ENCODE measurements at regions not wholly inside any gene's neighbourhood (a gene's known extent, or its start where the extent isn't known, plus 50 kb on each side); places are given as distances from the start of the nearest gene placed in this dataset.
"Not testable (repeated sequence)": the region's sequence is repeated elsewhere in the genome, so short reads cannot be mapped to it uniquely, and the experiment has no call there.

DNA sequence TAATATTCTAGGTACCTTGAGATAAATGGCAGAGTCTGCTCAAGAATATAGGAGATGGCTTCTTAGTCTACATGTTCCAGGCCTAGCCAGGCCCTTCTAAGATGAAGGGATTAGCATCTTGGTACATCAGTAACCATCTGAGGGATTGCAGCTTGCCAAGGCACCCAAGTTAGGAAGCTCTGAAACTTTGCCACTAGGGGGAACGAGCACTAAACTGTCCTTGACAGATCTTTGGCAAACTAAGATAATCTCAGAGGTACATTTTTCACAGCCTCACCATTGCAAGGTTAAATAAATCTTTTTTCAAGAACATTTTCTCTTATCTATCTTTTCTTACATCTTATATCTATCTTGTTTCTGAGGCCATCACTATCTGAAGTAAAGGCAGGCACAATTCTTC is 351.2 kb downstream of the RAP2B start:
- ChIA-PET CTCF (interaction anchor here (1.0 to 1.2 kb wide), 3 partner anchors 11 to 334 kb away, joined by 3 read pairs; no protein-coding TSS in a partner anchor), POLR2A (no interaction called here)
- peaks cover 2% of the 10 kb centered on the region for H3K36me3 Mint-ChIP-seq (ENCODE audit: low read depth)
- H3K27ac Mint-ChIP-seq = no peak overlapping the region
- H3K27me3 Mint-ChIP-seq = no peaks in the 10 kb centered on the region
- no peak overlapping the region for H3K4me3 Mint-ChIP-seq
- no peaks in the 10 kb centered on the region for H3K4me1 Mint-ChIP-seq
- H3K9me3 Mint-ChIP-seq = peaks cover 6% of the 10 kb centered on the region
- DNase-seq = no peak

DNA sequence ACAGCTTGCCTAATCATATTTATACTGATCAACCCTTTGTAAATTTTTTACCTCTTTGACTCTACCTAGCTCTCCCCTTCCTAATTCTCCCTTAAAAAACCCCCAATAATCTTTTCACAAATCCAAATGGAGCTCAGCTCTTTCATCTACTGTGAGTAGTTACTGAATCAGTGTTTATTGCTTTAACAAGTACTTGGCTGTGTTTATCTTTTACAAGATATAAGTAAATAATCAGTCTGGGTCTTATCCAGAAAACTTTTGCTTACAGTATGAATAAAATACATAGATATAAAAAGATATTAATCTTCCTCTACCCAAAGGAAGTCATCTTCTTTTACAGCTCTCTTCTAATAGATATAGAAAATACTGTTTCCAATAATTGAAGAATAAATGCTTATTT is 366.4 kb downstream of the RAP2B start:
- no peaks in the 10 kb centered on the region for H3K27me3 Mint-ChIP-seq
- no peaks in the 10 kb centered on the region for H3K36me3 Mint-ChIP-seq (ENCODE audit: low read depth)
- peaks cover 7% of the 10 kb centered on the region for H3K9me3 Mint-ChIP-seq
- ChIA-PET POLR2A (no interaction called here), CTCF (no interaction called here)
- no peak overlapping the region for H3K4me3 Mint-ChIP-seq
- no peaks in the 10 kb centered on the region for H3K4me1 Mint-ChIP-seq
- no peak overlapping the region for H3K27ac Mint-ChIP-seq
- DNase-seq = no peak

- ChIA-PET CTCF (interaction anchor here (0.8 kb wide), 1 partner anchor 496 kb away, joined by 3 read pairs; no protein-coding TSS in a partner anchor), POLR2A (no interaction called here)
- no peak for DNase-seq
- Mint-ChIP-seq H3K36me3 (ENCODE audit: low read depth) (no peaks in the 10 kb centered on the region), H3K4me3 (no peak overlapping the region), H3K27ac (no peak overlapping the region), H3K4me1 (no peaks in the 10 kb centered on the region), H3K9me3 (no peaks in the 10 kb centered on the region), H3K27me3 (no peaks in the 10 kb centered on the region)
Measured at GRCh38 chr3:153539263-153539662, 377.2 kb downstream of the RAP2B start.

DNA sequence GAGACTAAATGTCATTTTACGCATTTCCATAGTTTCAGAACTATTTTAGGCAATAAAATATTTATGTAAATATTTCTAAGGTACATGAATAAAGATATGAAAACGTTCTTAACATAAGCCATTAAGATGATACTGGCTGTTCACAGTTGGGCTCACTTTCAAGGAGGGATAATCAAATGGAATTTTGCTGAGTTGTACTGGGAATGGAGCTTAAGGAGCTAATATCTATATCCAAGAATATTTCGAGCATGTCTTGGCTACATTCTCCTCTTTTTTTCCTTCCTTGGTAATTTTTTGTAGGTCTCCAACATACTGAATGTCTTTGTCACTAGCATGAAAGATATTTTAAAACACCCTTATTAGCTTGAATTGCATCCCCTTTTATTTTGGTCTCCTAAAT is 383.4 kb downstream of the RAP2B start:
- no peak for DNase-seq
- no peaks in the 10 kb centered on the region for H3K36me3 Mint-ChIP-seq (ENCODE audit: low read depth)
- no peak overlapping the region for H3K4me3 Mint-ChIP-seq
- CTCF ChIA-PET = no interaction called here
- no peak overlapping the region for H3K27ac Mint-ChIP-seq
- no peaks in the 10 kb centered on the region for H3K4me1 Mint-ChIP-seq
- H3K9me3 Mint-ChIP-seq = peaks cover 2% of the 10 kb centered on the region
- no peaks in the 10 kb centered on the region for H3K27me3 Mint-ChIP-seq
- POLR2A ChIA-PET = no interaction called here

DNA sequence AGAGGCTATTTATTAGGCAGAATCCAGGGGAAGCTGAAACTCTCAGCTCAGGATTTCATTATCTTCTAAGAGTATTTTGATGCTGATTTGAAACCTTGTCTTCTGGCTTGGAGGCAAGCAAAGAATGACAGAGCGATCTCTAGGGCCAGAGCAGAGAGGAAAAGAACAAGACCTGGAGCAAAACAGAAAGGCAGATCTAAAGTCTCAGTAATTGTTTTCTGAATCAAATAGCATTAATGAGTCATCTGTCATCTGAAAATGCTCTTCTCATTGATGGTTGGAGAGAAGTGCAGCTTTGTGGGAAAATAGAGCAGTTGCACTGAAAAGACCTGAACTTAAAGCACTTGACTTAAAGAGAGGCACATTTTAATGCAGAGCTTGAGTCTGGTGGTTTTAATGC is 385.9 kb downstream of the RAP2B start:
- H3K36me3 Mint-ChIP-seq (ENCODE audit: low read depth) = no peaks in the 10 kb centered on the region
- H3K4me1 Mint-ChIP-seq = peaks cover 2% of the 10 kb centered on the region
- DNase-seq = no peak
- ChIA-PET CTCF (no interaction called here), POLR2A (no interaction called here)
- H3K27me3 Mint-ChIP-seq = no peaks in the 10 kb centered on the region
- H3K4me3 Mint-ChIP-seq = no peak overlapping the region
- no peak overlapping the region for H3K27ac Mint-ChIP-seq
- H3K9me3 Mint-ChIP-seq = peaks cover 2% of the 10 kb centered on the region

- H3K4me3 Mint-ChIP-seq; CTCF ChIA-PET; H3K36me3 Mint-ChIP-seq (ENCODE audit: low read depth); H3K9me3 Mint-ChIP-seq; H3K27me3 Mint-ChIP-seq; H3K4me1 Mint-ChIP-seq; H3K27ac Mint-ChIP-seq; DNase-seq; POLR2A ChIA-PET: not testable (repeated sequence)
Measured at GRCh38 chr3:153549686-153550085, 387.7 kb downstream of the RAP2B start.

DNA sequence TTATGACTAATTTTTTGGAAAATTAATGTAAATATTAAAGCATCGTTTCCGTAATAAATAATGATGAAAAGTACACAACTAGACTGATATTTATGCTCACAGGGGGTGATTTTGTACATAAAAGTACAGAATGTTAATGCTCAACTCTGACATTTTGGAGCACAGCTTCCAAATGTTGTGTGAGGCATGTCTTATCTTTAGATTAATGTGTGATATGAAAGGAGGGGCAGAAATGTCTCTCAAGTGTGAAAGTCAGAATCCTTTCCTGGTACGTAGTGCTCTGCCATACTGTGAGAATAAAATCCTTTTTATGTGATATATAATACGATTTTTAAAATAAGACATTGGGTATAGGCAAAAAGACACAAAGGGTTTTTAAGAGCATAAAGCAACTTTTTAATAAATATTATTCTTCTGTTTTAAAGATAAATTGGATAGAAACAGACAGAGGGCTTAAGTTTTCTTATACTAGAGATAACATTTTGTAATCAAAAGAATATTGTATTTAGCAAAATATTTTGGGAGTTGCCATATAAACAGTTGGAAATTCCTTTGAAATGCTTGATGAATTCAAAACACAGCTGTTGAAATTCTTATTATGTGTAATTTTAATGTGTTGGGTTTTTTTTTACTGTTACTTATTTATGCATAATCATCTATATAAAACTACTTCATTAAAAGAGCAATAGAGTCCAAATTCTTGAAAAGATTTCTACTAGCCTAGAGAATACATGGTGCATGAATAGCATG is 389.7 kb downstream of the RAP2B start:
- ChIA-PET POLR2A (no interaction called here), CTCF (interaction anchor here (1.1 kb wide), 1 partner anchor 81 kb away, joined by 3 read pairs; no protein-coding TSS in a partner anchor)
- no peaks in the 10 kb centered on the region for H3K36me3 Mint-ChIP-seq (ENCODE audit: low read depth)
- no peak for DNase-seq
- H3K27me3 Mint-ChIP-seq = no peaks in the 10 kb centered on the region
- H3K4me3 Mint-ChIP-seq = no peak overlapping the region
- peaks cover 6% of the 10 kb centered on the region for H3K4me1 Mint-ChIP-seq
- H3K27ac Mint-ChIP-seq = no peak overlapping the region
- no peaks in the 10 kb centered on the region for H3K9me3 Mint-ChIP-seq

- ChIA-PET CTCF (interaction anchor here (1.1 kb wide), 1 partner anchor 82 kb away, joined by 3 read pairs; no protein-coding TSS in a partner anchor), POLR2A (no interaction called here)
- no peak overlapping the region for H3K27ac Mint-ChIP-seq
- no peaks in the 10 kb centered on the region for H3K27me3 Mint-ChIP-seq
- peaks cover 6% of the 10 kb centered on the region for H3K4me1 Mint-ChIP-seq
- no peak for DNase-seq
- H3K4me3 Mint-ChIP-seq = no peak overlapping the region
- H3K9me3 Mint-ChIP-seq = peaks cover 6% of the 10 kb centered on the region
- H3K36me3 Mint-ChIP-seq (ENCODE audit: low read depth) = no peaks in the 10 kb centered on the region
Measured at GRCh38 chr3:153552887-153553604, 391.0 kb downstream of the RAP2B start.

- peaks cover 6% of the 10 kb centered on the region for H3K4me1 Mint-ChIP-seq
- DNase-seq = no peak
- H3K27ac Mint-ChIP-seq = no peak overlapping the region
- ChIA-PET CTCF (no interaction called here), POLR2A (no interaction called here)
- H3K36me3 Mint-ChIP-seq (ENCODE audit: low read depth) = no peaks in the 10 kb centered on the region
- no peaks in the 10 kb centered on the region for H3K27me3 Mint-ChIP-seq
- H3K9me3 Mint-ChIP-seq = peaks cover 12% of the 10 kb centered on the region
- no peak overlapping the region for H3K4me3 Mint-ChIP-seq
Measured at GRCh38 chr3:153553605-153553945, 391.5 kb downstream of the RAP2B start.

GRCh38 chr3:153555919-153556318 is 393.9 kb downstream of the RAP2B start:
- H3K4me1 Mint-ChIP-seq = peaks cover 6% of the 10 kb centered on the region

GRCh38 chr3:153559366-153559765 is 397.3 kb downstream of the RAP2B start:
- H3K27ac Mint-ChIP-seq; POLR2A ChIA-PET; CTCF ChIA-PET; H3K36me3 Mint-ChIP-seq (ENCODE audit: low read depth); H3K27me3 Mint-ChIP-seq; H3K4me3 Mint-ChIP-seq; H3K4me1 Mint-ChIP-seq; DNase-seq: not testable (repeated sequence)
- H3K9me3 Mint-ChIP-seq = peaks cover 38% of the 10 kb centered on the region

More at GRCh38 chr3:153555919-153556318, 393.9 kb downstream of the RAP2B start:
- no peak overlapping the region for H3K4me3 Mint-ChIP-seq
- POLR2A ChIA-PET = no interaction called here
- H3K27me3 Mint-ChIP-seq = no peaks in the 10 kb centered on the region
- no peaks in the 10 kb centered on the region for H3K36me3 Mint-ChIP-seq (ENCODE audit: low read depth)
- CTCF ChIA-PET = no interaction called here
- DNase-seq = no peak
- peaks cover 22% of the 10 kb centered on the region for H3K9me3 Mint-ChIP-seq
- no peak overlapping the region for H3K27ac Mint-ChIP-seq

DNA sequence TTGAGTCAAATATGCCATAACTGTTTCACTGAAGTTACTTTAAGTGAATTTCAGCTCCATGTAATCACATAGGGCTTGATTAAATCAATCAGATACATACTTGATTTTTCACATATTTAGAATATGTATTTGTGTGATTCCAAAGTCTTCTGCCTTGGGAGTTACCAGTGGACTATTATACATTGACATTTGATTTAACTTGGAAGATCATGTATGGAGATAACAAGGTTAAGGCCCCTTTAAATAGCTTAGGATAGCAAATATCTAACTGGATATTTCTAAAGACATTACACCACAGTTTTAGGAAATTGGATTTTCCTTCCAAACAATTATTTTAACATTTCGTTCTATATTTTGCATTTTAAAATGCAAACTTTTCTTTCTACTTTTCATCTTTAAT is 405.0 kb downstream of the RAP2B start:
- H3K27ac Mint-ChIP-seq = no peak overlapping the region
- CTCF ChIA-PET = no interaction called here
- peaks cover 25% of the 10 kb centered on the region for H3K9me3 Mint-ChIP-seq
- DNase-seq = no peak
- H3K27me3 Mint-ChIP-seq = no peaks in the 10 kb centered on the region
- H3K36me3 Mint-ChIP-seq (ENCODE audit: low read depth) = peaks cover 5% of the 10 kb centered on the region
- POLR2A ChIA-PET = no interaction called here
- no peaks in the 10 kb centered on the region for H3K4me1 Mint-ChIP-seq
- no peak overlapping the region for H3K4me3 Mint-ChIP-seq

DNA sequence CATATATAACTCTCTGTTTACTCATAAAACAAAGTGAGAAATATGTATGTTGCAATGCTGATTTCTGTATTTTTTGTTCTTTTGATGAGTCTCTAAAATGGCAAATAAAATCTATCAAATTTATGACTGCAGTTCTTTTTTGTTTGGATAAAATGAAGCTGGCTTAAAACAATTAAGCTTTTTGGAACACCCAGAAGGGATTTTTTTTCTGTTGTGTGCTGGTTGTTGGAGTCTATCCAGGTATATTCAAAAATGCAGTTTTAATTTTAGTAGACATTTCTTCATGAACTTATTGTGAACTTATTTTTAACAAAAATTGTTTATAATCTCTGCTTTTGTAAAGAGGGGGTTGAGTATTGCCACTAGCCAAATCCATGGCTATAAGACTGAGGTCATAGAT is 405.5 kb downstream of the RAP2B start:
- H3K27ac Mint-ChIP-seq = no peak overlapping the region

DNA sequence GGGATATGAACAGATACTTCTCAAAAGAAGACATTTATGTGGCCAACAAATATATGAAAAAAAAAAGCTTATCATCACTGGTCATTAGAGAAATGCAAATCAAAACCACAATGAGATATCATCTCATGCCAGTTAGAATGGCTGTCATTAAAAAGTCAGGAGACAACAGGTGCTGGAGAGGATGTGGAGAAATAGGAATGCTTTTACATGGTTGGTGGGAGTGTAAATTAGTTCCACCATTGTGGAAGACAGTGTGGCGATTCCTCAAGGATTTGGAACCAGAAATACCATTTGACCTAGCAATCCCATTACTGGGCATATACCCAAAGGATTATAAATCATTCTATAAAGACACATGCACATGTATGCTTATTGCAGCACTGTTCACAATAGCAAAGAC is 408.5 kb downstream of the RAP2B start:
- H3K27ac Mint-ChIP-seq; H3K9me3 Mint-ChIP-seq; H3K36me3 Mint-ChIP-seq (ENCODE audit: low read depth); POLR2A ChIA-PET; H3K27me3 Mint-ChIP-seq; DNase-seq; CTCF ChIA-PET; H3K4me3 Mint-ChIP-seq; H3K4me1 Mint-ChIP-seq: not testable (repeated sequence)

More for the DNA sequence above, 405.5 kb downstream of the RAP2B start:
- H3K4me1 Mint-ChIP-seq = no peaks in the 10 kb centered on the region
- peaks cover 5% of the 10 kb centered on the region for H3K36me3 Mint-ChIP-seq (ENCODE audit: low read depth)
- H3K9me3 Mint-ChIP-seq = peaks cover 25% of the 10 kb centered on the region
- no peak overlapping the region for H3K4me3 Mint-ChIP-seq
- no peaks in the 10 kb centered on the region for H3K27me3 Mint-ChIP-seq
- POLR2A ChIA-PET = no interaction called here
- CTCF ChIA-PET = no interaction called here
- no peak for DNase-seq
